HG03064 (cell line): ENCODE measurements at regions not wholly inside any gene's neighbourhood (a gene's known extent, or its start where the extent isn't known, plus 50 kb on each side); places are given as distances from the start of the nearest gene placed in this dataset.

Source experiments
- ATAC-seq: cut with Tn5 transposase; IDR thresholded peaks from one replicate; pipeline ENCODE4 v1.9.1; 2021; ENCODE audit warnings: low read depth; ENCODE audit not compliant: unreplicated experiment

DNA sequence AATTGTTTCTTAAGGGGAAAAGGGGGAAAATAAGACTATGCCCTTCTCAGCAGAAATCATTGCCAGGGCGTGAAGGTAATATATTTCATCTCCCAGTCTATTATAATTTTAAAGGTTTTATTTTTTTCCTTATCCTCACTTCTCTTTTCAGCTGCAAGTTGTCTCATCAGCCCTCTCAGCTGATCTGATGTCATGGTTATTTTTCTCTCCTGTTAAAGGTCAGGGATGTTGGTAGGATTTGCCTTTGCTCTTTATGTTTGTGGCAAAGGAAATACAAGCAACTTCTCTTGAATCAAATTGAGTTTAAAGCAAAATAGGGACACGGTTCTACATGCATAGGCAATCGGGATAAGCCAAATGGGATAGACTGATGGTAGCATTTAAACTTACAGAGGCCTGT lies 946.9 kb downstream of the SORCS1 start:
- no peak for ATAC-seq

DNA sequence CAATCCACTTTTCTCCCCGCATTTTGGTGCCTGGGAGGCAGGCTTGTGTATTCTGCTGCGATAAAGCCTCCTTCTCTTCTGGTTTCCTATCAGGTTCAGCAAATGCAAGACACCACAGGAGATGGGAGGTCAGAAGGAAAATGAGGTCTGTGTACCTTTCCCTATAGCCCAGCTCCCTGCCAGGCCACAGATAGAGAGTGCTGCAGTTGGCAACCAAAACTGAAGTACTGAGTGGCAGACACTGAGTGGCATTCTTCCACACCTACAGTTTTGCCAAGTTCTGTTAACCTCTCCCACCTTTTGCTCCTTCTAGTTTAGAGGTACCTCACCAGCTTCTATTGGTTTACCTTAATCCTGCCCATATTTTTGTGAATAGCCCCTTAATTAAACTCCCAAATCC lies 948.4 kb downstream of the SORCS1 start:
- no peak for ATAC-seq

DNA sequence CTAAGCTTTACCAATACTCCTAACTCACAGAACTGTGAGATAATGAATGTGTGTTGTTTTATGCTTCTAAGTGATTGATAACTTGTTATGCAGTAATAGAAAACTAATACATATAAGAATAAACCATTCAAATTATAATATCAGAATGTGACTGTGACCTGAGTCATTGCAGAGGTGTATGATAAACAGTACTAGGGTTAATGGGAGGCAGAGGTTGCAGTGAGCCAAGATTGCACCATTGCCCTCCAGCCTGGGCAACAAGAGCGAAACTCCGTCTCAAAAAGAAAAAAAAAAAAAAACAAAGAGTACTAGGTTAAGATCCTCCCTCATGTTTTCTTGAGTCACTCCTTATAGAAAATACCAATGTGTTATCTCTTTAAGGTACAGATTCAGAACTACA lies 950.3 kb downstream of the SORCS1 start:
- no peak for ATAC-seq

DNA sequence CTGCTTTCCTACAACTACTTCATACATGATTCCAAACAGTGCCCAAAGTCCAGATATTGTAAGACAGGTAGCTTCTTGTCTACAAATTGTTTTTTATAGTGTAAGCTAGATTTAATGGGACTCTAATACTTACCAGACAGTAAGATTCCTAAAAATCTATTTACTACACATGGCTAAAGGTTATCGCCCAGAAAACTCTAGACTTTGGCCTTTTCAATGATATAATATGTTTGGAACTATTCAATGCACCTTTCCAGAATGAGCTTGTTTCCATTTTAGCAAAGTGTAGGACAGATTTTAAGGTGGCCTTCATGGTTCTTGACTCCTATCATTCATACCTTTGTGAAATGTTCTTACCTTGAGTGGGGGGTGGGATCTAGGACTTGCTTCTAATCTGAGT lies 951.0 kb downstream of the SORCS1 start:
- no peak for ATAC-seq

DNA sequence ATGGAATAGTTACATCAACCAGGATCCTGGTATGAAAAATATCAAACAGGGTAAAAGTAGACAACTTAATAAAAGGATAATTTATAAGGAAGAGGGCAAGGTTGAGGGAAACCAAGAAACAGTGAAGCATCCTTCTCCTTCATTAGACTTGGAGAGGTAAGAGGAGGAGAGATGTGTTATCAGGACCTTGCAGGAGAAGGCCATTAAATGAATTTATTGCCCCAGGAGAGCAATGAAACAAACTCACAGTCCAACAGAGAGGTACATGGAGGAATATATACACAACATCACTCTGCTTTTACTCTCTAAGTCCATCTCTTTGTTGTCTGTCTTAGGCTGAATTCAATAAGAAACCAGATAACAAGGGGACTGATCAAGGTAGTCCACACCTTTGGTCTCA lies 966.2 kb downstream of the SORCS1 start:
- ATAC-seq: no peak

DNA sequence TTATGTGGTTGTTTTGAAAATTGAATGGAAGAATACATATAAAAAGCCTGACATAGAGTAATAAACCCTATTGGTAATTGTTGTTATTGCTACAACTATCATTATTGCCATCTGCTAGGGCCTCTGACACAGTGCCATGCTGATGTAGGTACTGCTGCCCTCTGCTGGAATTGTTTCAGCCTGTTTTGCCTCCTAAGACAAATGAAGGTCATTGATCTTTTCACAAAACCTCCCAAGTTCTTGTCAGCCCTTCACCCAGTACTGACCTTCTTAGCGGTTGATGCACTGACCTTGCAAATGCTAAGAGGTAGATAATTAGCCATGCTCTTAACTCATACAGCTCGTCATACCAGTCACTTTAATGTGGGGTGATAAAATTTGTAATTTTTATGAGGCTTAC lies 975.2 kb downstream of the SORCS1 start:
- ATAC-seq: no peak

DNA sequence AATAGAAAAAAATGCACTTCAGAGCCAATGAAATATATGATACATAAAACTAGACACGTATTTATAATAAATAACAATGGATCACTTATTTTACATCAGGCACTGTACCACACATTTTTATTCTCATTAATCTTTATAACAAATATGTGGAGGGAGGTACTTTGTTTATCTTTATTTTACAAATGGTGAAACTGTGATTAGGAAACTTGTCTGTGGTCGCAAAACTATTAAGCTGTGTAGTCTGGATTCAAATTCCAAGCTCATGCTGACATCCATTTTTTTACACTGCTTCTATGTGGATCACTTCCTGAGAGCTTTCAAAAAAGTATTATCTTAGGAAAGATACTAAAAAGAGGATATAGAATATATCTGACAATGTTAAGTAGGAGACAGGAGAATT lies 978.6 kb downstream of the SORCS1 start:
- no peak for ATAC-seq

DNA sequence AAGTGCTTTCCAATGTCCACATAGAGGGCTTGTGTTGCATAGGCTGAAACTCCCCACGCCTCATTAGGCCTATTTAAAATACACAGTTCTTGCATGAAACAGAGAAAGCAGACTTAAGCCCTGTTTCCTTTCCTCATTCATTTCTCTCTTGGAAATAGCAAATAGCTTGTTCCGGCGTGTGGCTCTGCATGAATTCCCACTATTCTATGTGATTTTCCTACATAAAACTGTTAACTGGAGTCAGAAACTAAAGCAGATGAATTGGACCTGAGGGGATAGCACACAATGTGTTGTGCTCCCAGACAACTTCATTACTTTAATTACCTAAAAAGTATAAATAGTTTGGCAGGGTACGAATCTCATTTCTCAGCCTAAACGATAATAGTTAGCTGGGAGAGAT lies 981.5 kb downstream of the SORCS1 start:
- ATAC-seq: no peak

DNA sequence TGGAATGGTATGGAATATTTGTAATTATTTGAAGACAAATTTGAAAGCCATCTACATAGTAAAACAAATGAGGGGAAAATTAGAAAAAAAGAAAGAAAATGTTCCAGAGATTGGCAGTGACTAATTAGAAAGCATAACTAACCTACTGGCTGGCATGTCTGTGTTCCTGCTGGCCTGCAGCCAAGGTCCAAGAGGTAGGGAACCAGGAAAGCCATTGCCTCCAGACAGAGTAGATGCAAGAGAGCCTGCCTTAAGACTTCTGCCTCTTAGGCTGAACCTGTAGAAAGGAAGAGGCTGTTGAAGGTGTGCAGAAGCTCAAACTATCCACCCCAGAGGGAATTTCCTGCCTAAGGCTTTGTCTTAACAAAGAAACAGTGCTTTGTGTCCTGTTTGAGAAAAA lies 982.0 kb downstream of the SORCS1 start:
- ATAC-seq: no peak

DNA sequence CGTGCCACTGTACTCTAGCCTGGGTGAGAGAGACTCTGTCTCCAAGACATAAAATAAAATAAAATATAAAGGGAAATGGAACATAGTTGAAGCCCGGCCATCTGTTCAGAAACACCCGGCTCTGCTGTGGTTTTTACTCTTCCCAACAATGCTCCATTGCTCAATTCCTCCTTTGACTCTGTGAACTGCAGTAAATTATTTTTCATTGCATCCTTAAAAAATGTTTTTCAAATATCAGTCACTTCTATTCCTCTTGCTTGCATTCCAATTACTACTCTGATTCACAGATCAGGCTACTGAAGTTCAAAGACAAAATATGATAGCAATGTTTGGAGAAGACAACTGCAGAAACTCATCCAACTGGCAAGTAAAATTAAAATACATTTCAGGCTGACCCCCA lies 983.0 kb downstream of the SORCS1 start:
- ATAC-seq: no peak

DNA sequence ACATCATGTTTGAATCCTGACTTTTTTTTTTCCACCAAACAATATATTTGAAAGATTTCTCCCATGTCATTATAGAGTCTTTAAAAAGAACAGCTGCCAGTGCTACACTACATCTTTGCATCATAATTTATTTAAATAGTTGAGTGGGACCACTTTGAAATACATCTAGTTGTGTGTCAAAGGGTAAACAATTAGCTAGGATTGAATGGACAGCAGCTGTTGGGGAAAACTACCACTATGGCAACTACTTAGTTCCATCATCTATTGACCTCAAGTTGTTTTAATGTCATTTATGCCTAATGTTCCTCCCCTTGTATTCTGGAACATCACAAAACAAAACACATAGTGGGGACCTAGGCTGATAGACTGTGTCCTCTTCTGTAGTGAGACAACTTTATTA lies 985.1 kb downstream of the SORCS1 start:
- ATAC-seq: no peak

DNA sequence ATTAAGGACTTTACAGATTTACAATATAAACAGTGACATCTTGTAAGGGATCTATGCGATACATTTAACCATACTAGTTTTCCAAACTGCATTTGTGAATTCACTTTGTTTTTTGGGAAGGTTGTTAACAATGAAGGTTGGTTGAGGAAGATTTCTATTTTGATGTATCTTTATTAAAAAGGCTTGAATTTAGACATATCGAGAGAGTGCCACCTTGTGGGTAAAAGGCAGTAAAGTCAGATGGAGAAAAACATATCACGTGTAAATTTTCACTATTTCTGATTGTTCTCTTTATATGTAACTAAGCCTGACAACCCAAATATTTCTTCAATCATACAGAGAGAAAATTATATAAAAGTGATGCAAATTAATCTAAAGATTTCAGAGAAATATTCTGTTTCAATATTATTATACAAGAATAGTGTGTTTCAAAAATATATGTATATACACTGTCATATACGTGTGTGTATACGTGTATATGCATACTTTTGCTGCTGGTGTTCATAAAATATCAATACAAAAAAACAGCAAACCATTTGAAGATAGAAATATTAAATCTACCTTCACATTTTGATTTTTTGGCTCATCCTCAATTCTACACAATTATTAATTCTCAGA lies 988.6 kb downstream of the SORCS1 start:
- ATAC-seq: no peak

DNA sequence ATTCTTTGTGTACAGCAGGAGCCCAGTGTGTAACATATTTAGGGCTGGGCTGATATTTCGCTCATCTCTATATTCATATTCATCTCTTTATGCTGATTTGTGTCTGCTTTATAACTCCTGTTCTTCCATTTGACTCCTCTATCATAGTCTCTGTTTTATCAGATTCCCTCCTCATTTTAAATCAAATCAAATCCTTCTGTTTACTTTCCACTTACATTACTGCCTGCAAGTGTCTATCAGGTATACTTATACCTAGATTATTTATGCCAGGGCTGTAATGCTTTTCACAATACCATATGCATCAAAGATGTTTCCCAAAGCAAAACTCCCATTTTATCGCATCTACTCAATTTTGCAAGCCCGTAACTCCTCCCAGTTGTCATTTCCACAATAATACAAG lies 990.7 kb downstream of the SORCS1 start:
- no peak for ATAC-seq

DNA sequence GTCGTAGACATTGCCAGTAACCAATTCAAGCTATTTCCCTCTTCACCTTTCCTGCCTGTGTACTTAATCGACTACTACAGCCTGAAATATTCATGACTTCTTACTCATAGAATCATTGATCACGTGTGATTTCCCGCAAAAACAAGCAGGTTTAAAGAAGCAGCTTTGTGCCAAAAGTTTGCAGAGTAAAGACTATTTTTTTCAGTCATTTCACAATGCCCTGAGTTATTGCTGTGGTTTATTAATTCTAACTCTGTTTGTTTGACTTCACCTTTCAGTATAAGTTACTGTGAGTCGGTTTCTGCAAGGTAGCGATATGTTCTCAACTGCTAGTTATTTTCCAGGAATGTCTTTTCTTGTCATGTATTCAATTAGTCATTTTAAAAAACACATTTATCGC lies 995.3 kb downstream of the SORCS1 start:
- ATAC-seq: no peak

DNA sequence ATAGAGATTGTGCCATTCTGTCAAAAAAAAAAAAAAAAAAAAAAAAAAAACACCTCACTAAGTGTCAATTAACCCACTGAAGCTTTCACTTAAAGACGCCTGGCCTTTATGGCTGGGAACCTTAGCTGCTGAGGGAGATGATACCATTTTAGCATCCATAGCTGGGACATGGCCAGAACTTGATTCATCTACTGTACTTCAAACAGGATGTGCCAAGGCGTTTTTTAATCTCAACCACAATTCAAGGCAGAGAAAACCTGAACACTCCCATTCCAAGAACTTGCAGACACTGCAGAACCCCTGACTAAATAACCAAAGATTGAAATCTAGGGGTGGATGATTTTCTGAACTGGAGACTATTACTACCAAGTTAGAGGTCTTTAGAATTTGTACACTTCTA lies 996.6 kb downstream of the SORCS1 start:
- no peak for ATAC-seq

DNA sequence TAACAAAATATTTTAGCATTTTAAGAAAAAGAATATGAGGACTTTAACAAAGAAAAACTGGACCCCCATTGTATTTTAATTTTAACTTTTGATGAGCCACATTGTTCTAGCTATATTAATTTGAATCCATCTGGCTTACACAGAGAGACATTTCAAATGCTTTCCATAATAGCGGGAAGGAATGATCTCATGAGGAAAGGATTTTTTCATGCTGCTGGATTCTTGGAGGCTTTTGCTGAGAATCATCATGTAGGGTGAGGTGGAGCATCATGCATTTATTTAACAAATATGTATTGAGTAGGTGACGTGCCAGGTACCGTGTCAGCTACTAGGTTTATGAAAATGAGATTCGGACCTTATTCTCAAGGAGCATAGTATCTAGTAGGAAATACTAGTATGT lies 1006.3 kb downstream of the SORCS1 start:
- ATAC-seq: no peak

DNA sequence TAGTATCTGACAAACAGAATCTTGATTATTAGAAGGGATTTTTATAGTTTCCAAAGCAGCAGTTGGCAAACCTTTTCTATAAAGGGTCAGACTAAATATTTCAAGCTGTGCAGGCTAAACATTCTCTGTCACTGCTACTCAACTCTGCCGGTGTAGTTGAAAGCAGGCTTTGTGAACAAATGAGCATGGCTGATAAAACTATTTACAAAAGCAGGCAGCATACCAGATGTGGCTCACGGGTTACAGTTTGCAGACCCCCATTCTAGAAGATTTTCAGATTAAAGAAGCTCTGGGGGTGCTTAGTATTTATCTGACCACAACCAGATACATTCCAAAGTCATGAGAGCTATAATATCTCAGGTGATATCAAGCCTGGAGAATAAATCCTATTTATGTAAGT lies 1017.5 kb downstream of the SORCS1 start:
- ATAC-seq: no peak

DNA sequence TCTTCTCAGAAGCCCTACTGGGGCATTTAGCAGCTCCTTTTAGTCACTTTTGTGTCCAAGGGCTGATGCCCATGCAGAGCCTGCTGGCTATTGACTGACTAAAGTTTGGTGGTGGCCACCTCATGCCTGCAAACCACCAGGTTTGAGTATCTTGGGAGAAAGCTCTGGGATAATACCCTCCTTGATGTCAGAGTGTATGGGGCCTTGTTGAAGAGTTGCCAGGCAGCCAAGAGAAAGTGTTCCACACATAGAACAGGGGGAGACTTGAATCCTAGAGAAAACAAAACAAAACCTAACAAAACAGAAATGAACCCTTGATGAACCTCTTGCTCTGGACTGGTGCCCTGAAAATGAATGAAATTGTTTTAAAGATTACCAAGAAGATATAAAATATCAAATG lies 1024.6 kb downstream of the SORCS1 start:
- no peak for ATAC-seq

DNA sequence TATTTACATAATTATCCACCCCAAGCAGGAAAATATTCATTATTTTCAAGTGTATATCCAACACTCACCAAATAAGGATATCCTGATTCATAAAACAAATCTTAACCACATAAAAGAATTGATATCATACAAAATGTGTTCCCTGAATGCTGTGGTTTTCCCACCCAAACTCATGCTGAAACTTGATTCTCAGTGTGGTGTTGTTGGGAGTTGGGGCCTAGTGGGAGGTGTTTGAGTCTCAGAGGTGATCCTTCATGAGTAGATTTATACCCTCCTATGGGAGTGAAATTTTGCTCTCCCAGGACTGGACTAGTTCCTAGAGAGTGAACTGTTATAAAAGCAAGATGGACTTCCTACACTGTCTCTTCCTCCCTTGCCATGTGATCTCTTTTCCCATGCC lies 1028.3 kb downstream of the SORCS1 start:
- ATAC-seq: no peak

DNA sequence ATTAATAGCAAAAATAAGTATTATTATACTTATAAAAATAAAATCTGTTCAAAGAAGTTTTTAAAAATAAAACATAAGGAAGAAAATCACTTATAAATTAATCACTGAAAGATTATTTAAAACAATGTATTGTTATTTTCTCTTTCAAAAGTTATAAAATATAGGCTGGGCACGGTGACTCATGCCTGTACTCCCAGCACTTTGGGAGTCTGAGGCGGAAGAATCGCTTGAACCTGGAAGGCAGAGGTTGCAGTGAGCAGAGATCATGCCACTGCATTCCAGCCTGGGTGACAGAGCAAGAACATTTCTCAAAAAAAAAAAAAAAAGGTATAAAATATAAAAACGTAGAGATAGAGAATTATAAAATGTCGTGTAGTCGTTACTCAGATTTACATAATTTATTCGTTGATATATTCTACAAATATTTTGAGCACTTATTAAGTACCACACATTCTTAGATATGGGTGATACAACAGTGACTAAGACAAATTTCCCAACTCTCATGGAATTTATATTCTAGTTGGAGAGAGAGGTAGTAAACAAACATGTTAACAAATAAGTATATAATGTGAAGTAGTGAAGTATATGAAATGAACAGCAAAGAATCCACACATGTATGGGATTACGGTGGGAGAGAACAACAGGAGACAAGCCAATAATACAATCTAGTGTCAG lies 1030.0 kb downstream of the SORCS1 start:
- ATAC-seq: no peak

DNA sequence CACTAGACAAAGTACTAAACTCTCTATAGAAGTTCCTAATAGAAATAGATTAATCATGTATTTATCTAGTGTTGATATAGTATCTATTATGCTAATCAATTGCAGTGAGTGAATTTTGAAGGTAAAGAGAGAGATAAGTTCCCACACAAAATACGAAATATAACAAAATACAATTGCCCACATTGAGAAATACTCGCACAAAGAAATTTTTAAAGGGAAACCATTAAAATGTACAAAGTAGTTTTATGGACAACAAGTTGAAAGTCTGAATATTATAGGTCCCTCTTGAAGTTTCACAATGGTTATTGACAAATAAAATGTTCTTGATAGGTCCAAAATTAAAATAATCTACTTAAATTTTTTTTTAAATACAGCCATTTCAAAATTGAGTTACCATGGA lies 1031.1 kb downstream of the SORCS1 start:
- ATAC-seq: no peak

DNA sequence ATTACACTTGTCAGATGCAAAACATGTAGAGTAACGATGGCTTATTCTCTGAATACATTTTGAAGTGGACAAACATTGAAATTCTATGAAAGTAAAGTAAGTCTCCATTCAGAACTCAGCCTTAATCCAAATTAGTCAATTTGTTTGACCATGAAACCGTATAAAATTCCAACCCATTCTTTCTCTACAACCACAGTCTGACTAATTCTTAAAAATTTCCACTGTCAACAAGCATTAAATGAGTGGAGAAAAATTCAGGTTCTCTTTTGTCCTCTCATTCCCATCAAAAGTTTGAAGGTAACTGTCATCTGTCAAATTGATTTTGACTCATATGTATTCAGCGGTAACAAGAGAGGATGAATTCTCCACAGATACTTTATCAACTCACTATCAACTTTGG lies 1031.5 kb downstream of the SORCS1 start:
- ATAC-seq: no peak

DNA sequence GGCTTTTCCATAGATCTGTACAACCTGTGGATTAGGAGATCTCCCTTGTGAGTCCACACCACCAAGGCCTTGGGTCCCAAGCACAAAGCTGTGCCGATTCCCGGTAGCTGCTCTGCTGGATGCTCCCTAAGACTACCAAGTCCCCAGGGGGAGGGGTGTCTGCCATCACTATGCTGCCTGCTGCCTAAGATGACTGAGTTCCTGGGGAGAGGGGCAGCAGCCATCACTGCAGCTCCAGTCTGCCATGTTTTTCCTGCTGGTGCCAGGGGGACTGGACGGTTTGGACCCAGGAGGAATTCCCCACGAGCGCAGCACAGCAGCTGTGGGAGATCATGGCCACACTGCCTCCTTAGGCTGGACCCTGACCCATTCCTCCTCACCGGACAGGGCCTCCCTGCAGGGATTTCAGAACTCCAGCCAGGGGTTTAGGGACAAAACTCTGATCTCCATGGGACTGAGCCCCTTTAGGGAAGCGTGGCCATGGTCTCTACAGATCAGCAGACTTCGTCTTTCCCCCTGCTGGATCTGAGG lies 1049.8 kb downstream of the SORCS1 start:
- no peak for ATAC-seq
